CD14-positive monocyte (primary cell): ENCODE measurements at regions not wholly inside any gene's neighbourhood (a gene's known extent, or its start where the extent isn't known, plus 50 kb on each side); places are given as distances from the start of the nearest gene placed in this dataset.

ENCODE experiments used
- DNase-seq, 3 donors: peaks; one replicate each; pipeline ENCODE4 v3.0.0-alpha.2; 2011 to 2022
- H2AFZ ChIP-seq: 2 replicates; pipeline ENCODE4 v1.6.0; 2012; ENCODE audit warnings: mild to moderate bottlenecking, low read depth, low read length, inconsistent platforms; ENCODE audit not compliant: insufficient read depth, poor library complexity, severe bottlenecking
- H3K27ac ChIP-seq, 2 donors: 1 replicate in 1 of 2; 2 replicates in 1 of 2; pipeline ENCODE4 v1.5.1; 2012 to 2013; ENCODE audit warnings: low read length in 2 of 2, control low read depth in 1 of 2, inconsistent platforms in 1 of 2, low read depth in 1 of 2, mild to moderate bottlenecking in 1 of 2
- H3K27me3 ChIP-seq, 2 donors: one replicate each; pipeline versions ENCODE4 v1.6.0 to v1.6.1; 2011 to 2013; ENCODE audit warnings: low read length in 2 of 2; ENCODE audit not compliant: control insufficient read depth in 2 of 2, insufficient read depth in 2 of 2
- H3K36me3 ChIP-seq, 2 donors: replicated peaks in 1 of 2; 1 replicate in 1 of 2; 2 replicates in 1 of 2; pipeline versions ENCODE4 v1.5.1 to v1.6.1; 2012 to 2013; ENCODE audit warnings: low read length in 2 of 2, control low read depth in 1 of 2, inconsistent platforms in 1 of 2, mild to moderate bottlenecking in 1 of 2; ENCODE audit not compliant: insufficient read depth in 2 of 2, control insufficient read depth in 1 of 2
- H3K4me1 ChIP-seq, 2 donors: 1 replicate in 1 of 2; 2 replicates in 1 of 2; pipeline versions ENCODE4 v1.5.1 to v1.6.1; 2012 to 2013; ENCODE audit warnings: low read length in 2 of 2, control low read depth in 1 of 2, inconsistent platforms in 1 of 2, mild to moderate bottlenecking in 1 of 2, moderate library complexity in 1 of 2; ENCODE audit not compliant: insufficient read depth in 2 of 2, control insufficient read depth in 1 of 2
- H3K4me2 ChIP-seq: replicated peaks from 2 replicates; pipeline ENCODE3; 2012; ENCODE audit warnings: low read length, moderate library complexity, mild to moderate bottlenecking; ENCODE audit not compliant: poor library complexity, severe bottlenecking; ENCODE audit errors: extremely low read depth
- H3K4me3 ChIP-seq, 3 experiments: fragments of 200-600 bp in 1 of 3; sonication (generic) in 1 of 3; replicated peaks in 1 of 3; 1 replicate in 2 of 3; 2 replicates in 1 of 3; pipeline ENCODE4 v1.5.1; 2011 to 2013; ENCODE audit warnings: low read length in 3 of 3, mild to moderate bottlenecking in 3 of 3, control low read depth in 2 of 3, low read depth in 2 of 3, inconsistent platforms in 1 of 3, moderate library complexity in 1 of 3
- H3K79me2 ChIP-seq: 2 replicates; pipeline ENCODE4 v1.6.0; 2012; ENCODE audit warnings: mild to moderate bottlenecking, control low read depth, inconsistent platforms, low read length, moderate library complexity; ENCODE audit not compliant: insufficient read depth
- H3K9ac ChIP-seq: 2 replicates; pipeline ENCODE4 v1.6.0; 2017; ENCODE audit warnings: low read length, mild to moderate bottlenecking; ENCODE audit not compliant: insufficient read depth, poor library complexity, severe bottlenecking
- H3K9me3 ChIP-seq, 2 donors: replicated peaks in 1 of 2; 1 replicate in 1 of 2; 2 replicates in 1 of 2; pipeline versions ENCODE4 v1.5.1 to v1.6.1; 2012 to 2013; ENCODE audit warnings: low read length in 2 of 2, control low read depth in 1 of 2; ENCODE audit not compliant: control insufficient read depth in 1 of 2, insufficient read depth in 1 of 2
- H4K20me1 ChIP-seq: 2 replicates; pipeline ENCODE4 v1.6.0; 2012; ENCODE audit warnings: mild to moderate bottlenecking, low read length, control low read depth, moderate library complexity; ENCODE audit not compliant: insufficient read depth
- H3K27ac Mint-ChIP-seq, 7 donors: one replicate each; pipeline ENCODE4 v1.8.0; 2020; ENCODE audit warnings: mild to moderate bottlenecking in 7 of 7, mixed read lengths in 7 of 7, moderate library complexity in 6 of 7, inconsistent platforms in 2 of 7
- H3K27me3 Mint-ChIP-seq, 3 donors: one replicate each; pipeline ENCODE4 v1.8.0; 2021 to 2022; ENCODE audit warnings: low read depth in 3 of 3, mild to moderate bottlenecking in 3 of 3, mixed read lengths in 3 of 3, moderate library complexity in 3 of 3, inconsistent platforms in 1 of 3
- H3K36me3 Mint-ChIP-seq, 2 donors: one replicate each; pipeline ENCODE4 v1.8.0; 2020; ENCODE audit warnings: mixed read lengths in 2 of 2, inconsistent platforms in 1 of 2, mild to moderate bottlenecking in 1 of 2
- H3K4me1 Mint-ChIP-seq: one replicate; pipeline ENCODE4 v1.8.0; 2020; ENCODE audit warnings: mild to moderate bottlenecking, mixed read lengths
- H3K4me3 Mint-ChIP-seq, 2 donors: one replicate each; pipeline ENCODE4 v1.8.0; 2020; ENCODE audit warnings: mild to moderate bottlenecking in 2 of 2, mixed read lengths in 2 of 2, moderate library complexity in 1 of 2
- H3K9me3 Mint-ChIP-seq, 7 donors: one replicate each; pipeline ENCODE4 v1.8.0; 2020 to 2022; ENCODE audit warnings: mixed read lengths in 7 of 7, mild to moderate bottlenecking in 6 of 7, moderate library complexity in 6 of 7, inconsistent platforms in 2 of 7
- CTCF ChIP-seq: fragments of 200-600 bp; IDR thresholded peaks from one replicate; pipeline ENCODE4 v1.8.0; 2022; ENCODE audit warnings: antibody characterized with exemption, mild to moderate bottlenecking
- WGBS: methylation state at CpG from one replicate; pipeline ENCODE4 v1.1.5; 2013; ENCODE audit warnings: missing lambda C conversion rate; ENCODE audit not compliant: insufficient coverage; 5-methylcytosine and 5-hydroxymethylcytosine counted together
- intact Hi-C, 2 donors: fragments of 100-400 bp; cut with micrococcal nuclease; formaldehyde crosslinking; loops; one replicate each; pipeline versions ENCODE4 v1.15.0 to v1.15.1; 2023

- no peak overlapping the region for H3K4me2 ChIP-seq
- Mint-ChIP-seq H3K4me1 (peaks cover 27% of the 10 kb centered on the region), H3K27ac (no peak overlapping the region), H3K9me3 (peaks cover 2 to 18% (median 4%) of the 10 kb centered on the region in 7 donors), H3K36me3 (peaks cover 0 to 2% of the 10 kb centered on the region in 2 donors), H3K4me3 (no peak overlapping the region), H3K27me3 (no peaks in the 10 kb centered on the region)
- H3K27ac ChIP-seq: no peak overlapping the region
- no peak overlapping the region for H3K4me3 ChIP-seq
- no peaks in the 10 kb centered on the region for H3K36me3 ChIP-seq
- intact Hi-C loops: no loop called here
- no peak for DNase-seq
- H2AFZ ChIP-seq: no peak overlapping the region
- H3K79me2 ChIP-seq: no peaks in the 10 kb centered on the region
- H4K20me1 ChIP-seq: no peaks in the 10 kb centered on the region
- no peaks in the 10 kb centered on the region for H3K9me3 ChIP-seq
- no peak for TF ChIP-seq CTCF
- H3K27me3 ChIP-seq: no peaks in the 10 kb centered on the region
- peaks cover 10 to 17% of the 10 kb centered on the region in 2 donors for H3K4me1 ChIP-seq
- H3K9ac ChIP-seq: no peak overlapping the region
- WGBS: no CpG with 5 or more reads among the region's 3 CpGs
These were observed 138.3 kb downstream of the PTGER3 start for GRCh38 chr1:70909262-70909822.

- peaks cover 27% of the 10 kb centered on the region for H3K4me1 Mint-ChIP-seq
- no peak overlapping the region for H3K27ac Mint-ChIP-seq
- no peak overlapping the region for H3K27ac ChIP-seq
- H3K9me3 Mint-ChIP-seq: peaks cover 2 to 15% (median 3%) of the 10 kb centered on the region in 7 donors
- peaks cover 10 to 17% of the 10 kb centered on the region in 2 donors for H3K4me1 ChIP-seq
- H3K4me2 ChIP-seq: no peak overlapping the region
- DNase-seq: no peak
- no peaks in the 10 kb centered on the region for H4K20me1 ChIP-seq
- H3K9me3 ChIP-seq: no peaks in the 10 kb centered on the region
- TF ChIP-seq CTCF: no peak
- H3K4me3 Mint-ChIP-seq: no peak overlapping the region
- H3K36me3 ChIP-seq: no peaks in the 10 kb centered on the region
- intact Hi-C loops: no loop called here
- no CpG with 5 or more reads among the region's 1 CpG for WGBS
- no peaks in the 10 kb centered on the region for H3K79me2 ChIP-seq
- H3K9ac ChIP-seq: no peak overlapping the region
- no peaks in the 10 kb centered on the region for H3K27me3 ChIP-seq
- H2AFZ ChIP-seq: no peak overlapping the region
- H3K4me3 ChIP-seq: no peak overlapping the region
- H3K27me3 Mint-ChIP-seq: no peaks in the 10 kb centered on the region
- H3K36me3 Mint-ChIP-seq: peaks cover 0 to 2% of the 10 kb centered on the region in 2 donors
These were observed 137.6 kb downstream of the PTGER3 start for GRCh38 chr1:70910013-70910412.
